ENCODE measurements at regions not wholly inside any gene's neighbourhood (a gene's known extent, or its start where the extent isn't known, plus 50 kb on each side); places are given as distances from the start of the nearest gene placed in this dataset.

DNA sequence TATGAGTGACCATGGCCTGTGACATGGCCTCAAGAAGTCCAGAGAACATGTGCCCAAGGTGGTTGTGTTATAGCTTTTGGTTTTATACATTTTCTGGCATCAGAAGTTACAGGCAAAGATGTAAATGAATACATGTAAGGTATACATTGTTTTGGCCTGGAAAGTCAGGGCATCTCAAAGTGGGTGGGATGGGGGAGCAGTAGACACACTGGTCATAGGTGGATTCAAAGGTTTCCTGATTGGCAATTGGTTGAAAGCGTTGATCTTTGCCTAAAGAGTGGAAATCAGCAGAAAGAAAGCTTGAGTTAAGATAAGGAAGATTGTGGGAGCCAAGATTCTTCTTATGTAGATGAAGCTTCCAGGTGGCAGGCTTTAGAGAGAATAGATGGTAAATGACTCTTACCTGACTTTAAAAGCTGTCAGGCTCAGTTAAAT, 62.1 kb upstream of the DYNAP start:
- no peak for TF ChIP-seq POLR2AphosphoS5 (IDR thresholded peaks at IDR 0.05; ENCODE audit: low read depth)
- no peak for TF ChIP-seq CTCF (IDR thresholded peaks at IDR 0.05; ENCODE audit: insufficient read depth, low read length)
- TF ChIP-seq, protein P1, sequence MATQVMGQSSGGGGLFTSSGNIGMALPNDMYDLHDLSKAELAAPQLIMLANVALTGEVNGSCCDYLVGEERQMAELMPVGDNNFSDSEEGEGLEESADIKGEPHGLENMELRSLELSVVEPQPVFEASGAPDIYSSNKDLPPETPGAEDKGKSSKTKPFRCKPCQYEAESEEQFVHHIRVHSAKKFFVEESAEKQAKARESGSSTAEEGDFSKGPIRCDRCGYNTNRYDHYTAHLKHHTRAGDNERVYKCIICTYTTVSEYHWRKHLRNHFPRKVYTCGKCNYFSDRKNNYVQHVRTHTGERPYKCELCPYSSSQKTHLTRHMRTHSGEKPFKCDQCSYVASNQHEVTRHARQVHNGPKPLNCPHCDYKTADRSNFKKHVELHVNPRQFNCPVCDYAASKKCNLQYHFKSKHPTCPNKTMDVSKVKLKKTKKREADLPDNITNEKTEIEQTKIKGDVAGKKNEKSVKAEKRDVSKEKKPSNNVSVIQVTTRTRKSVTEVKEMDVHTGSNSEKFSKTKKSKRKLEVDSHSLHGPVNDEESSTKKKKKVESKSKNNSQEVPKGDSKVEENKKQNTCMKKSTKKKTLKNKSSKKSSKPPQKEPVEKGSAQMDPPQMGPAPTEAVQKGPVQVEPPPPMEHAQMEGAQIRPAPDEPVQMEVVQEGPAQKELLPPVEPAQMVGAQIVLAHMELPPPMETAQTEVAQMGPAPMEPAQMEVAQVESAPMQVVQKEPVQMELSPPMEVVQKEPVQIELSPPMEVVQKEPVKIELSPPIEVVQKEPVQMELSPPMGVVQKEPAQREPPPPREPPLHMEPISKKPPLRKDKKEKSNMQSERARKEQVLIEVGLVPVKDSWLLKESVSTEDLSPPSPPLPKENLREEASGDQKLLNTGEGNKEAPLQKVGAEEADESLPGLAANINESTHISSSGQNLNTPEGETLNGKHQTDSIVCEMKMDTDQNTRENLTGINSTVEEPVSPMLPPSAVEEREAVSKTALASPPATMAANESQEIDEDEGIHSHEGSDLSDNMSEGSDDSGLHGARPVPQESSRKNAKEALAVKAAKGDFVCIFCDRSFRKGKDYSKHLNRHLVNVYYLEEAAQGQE (IDR thresholded peaks at IDR 0.05; ENCODE audit: insufficient replicate concordance, low read depth): no peak
- no peak for TF ChIP-seq GABPA (IDR thresholded peaks at IDR 0.05; ENCODE audit: low read depth)
- TF ChIP-seq SPI1 (IDR thresholded peaks at IDR 0.05; ENCODE audit: borderline replicate concordance, low read depth): no peak
- Histone ChIP-seq H3K27ac (replicated peaks) (no peak overlapping the region), H3K4me3 (replicated peaks; ENCODE audit: insufficient read depth, low read length) (no peak overlapping the region), H3K27me3 (ENCODE audit: insufficient read depth, poor library complexity, severe bottlenecking) (no peaks in the 10 kb centered on the region)
- DNase-seq (ENCODE audit: low read depth in 1 of 2, low spot score in 1 of 2): no peak

- Histone ChIP-seq H3K27ac (replicated peaks) (no peak overlapping the region), H3K27me3 (ENCODE audit: insufficient read depth, poor library complexity, severe bottlenecking) (no peaks in the 10 kb centered on the region), H3K4me3 (replicated peaks; ENCODE audit: insufficient read depth, low read length) (no peak overlapping the region)
- TF ChIP-seq, protein P1 (IDR thresholded peaks at IDR 0.05; ENCODE audit: insufficient replicate concordance, low read depth): no peak
- no peak for TF ChIP-seq GABPA (IDR thresholded peaks at IDR 0.05; ENCODE audit: low read depth)
- no peak for DNase-seq (ENCODE audit: low read depth in 1 of 2, low spot score in 1 of 2)
Observed at GRCh38 chr18:54529444-54529843, 61.6 kb upstream of the DYNAP start.

DNA sequence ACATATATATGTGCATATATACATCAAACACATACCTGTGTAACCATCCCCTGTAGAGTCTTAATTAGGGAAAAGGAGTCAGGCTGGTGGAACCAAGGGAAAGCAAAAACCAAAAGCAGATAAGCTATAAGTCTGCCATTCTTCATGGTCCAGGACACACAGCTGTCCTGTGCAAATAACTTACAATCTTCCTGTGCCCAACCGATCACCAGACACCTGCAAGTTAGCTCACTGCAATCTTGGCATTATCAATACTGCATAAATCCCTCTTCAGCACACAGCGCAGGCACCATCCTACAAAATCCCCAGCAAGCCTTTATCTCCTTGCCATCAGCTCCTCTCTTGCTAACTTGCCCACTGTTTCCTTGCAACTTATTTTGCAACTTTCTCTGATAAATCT, 60.8 kb upstream of the DYNAP start:
- H3K27me3 ChIP-seq (ENCODE audit: insufficient read depth, poor library complexity, severe bottlenecking): no peaks in the 10 kb centered on the region
- no peak overlapping the region for H3K4me3 ChIP-seq (replicated peaks; ENCODE audit: insufficient read depth, low read length)
- no peak for TF ChIP-seq SPI1 (IDR thresholded peaks at IDR 0.05; ENCODE audit: borderline replicate concordance, low read depth)
- no peak for TF ChIP-seq POLR2AphosphoS5 (IDR thresholded peaks at IDR 0.05; ENCODE audit: low read depth)
- no peak for TF ChIP-seq CTCF (IDR thresholded peaks at IDR 0.05; ENCODE audit: insufficient read depth, low read length)
- H3K27ac ChIP-seq (replicated peaks): no peak overlapping the region
- DNase-seq (ENCODE audit: low read depth in 1 of 2, low spot score in 1 of 2): no peak

DNA sequence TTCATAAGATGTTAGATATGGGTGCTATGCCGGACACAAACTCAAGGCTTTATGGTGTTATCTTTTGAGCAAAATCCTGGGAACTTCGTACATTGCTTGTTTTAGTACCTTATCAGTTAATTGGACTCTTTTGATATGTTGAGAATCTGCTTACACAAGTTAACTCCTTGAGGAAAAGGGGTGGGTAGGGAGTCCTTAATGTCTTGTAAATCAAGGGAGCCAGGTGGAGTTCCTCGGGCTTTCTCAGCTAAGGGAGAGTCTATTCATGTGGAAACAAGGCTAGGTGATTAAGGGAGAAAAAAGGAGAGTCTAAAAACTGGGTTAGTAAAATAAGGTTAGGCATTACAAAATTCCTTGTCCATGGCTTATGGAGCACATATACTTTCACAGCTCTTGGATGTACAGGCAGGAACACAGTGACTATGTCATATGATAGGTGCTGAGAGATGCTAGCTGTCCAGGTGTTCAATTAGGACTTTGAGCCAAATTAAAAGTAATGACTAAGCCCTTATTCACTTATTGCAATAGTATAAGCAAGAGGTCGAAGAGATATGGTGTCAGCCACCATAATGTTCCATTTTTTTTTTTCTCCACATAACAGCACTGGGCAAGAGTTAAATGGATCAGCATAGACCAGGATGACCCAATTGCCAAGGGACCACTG, 59.5 kb upstream of the DYNAP start:
- H3K27ac ChIP-seq (replicated peaks): no peak overlapping the region
- H3K27me3 ChIP-seq (ENCODE audit: insufficient read depth, poor library complexity, severe bottlenecking): no peaks in the 10 kb centered on the region
- no peak for DNase-seq (ENCODE audit: low read depth in 1 of 2, low spot score in 1 of 2)
- no peak overlapping the region for H3K4me3 ChIP-seq (replicated peaks; ENCODE audit: insufficient read depth, low read length)
- TF ChIP-seq, protein P1 (IDR thresholded peaks at IDR 0.05; ENCODE audit: insufficient replicate concordance, low read depth): no peak
